Left lung (tissue), 4 donors: ENCODE measurements at regions not wholly inside any gene's neighbourhood (a gene's known extent, or its start where the extent isn't known, plus 50 kb on each side); places are given as distances from the start of the nearest gene placed in this dataset.

Source experiments
- ATAC-seq: fragments of 200-7000 bp; cut with Tn5 transposase; one replicate; pipeline ENCODE4 v1.9.1; 2020; ENCODE audit warnings: moderate library complexity
- DNase-seq, 4 donors: peaks; one replicate each; pipeline ENCODE4 v3.0.0-alpha.2; 2013 to 2020
- H3K27ac ChIP-seq, 2 donors: fragments of 200-600 bp; sonication (generic) in 1 of 2; one replicate each; pipeline versions ENCODE4 v1.5.0 to v1.8.0; 2020 to 2021
- H3K27me3 ChIP-seq, 2 donors: fragments of 200-600 bp; sonication (generic) in 1 of 2; one replicate each; pipeline versions ENCODE4 v1.5.0 to v1.8.0; 2020 to 2021
- H3K36me3 ChIP-seq, 2 donors: fragments of 200-600 bp; sonication (generic) in 1 of 2; one replicate each; pipeline versions ENCODE4 v1.5.0 to v1.8.0; 2020 to 2021
- H3K4me1 ChIP-seq, 2 donors: fragments of 200-600 bp; one replicate each; pipeline ENCODE4 v1.8.0; 2021
- H3K4me3 ChIP-seq, 2 donors: fragments of 200-600 bp; sonication (generic) in 1 of 2; one replicate each; pipeline versions ENCODE4 v1.5.0 to v1.8.0; 2020 to 2021; ENCODE audit warnings: mild to moderate bottlenecking in 1 of 2
- H3K9me3 ChIP-seq, 2 donors: fragments of 200-600 bp; sonication (generic) in 1 of 2; one replicate each; pipeline versions ENCODE4 v1.5.0 to v1.8.0; 2020 to 2021
- intact Hi-C, 2 donors: fragments of 100-400 bp; cut with DNase I; formaldehyde crosslinking; loops; one replicate each; pipeline versions ENCODE4 v1.11.2 to v1.14.2; 2022
- TF ChIP-seq, protein P1 (sequence below), 2 donors: fragments of 200-600 bp; sonication (generic) in 1 of 2; IDR thresholded peaks; one replicate each; pipeline versions ENCODE4 v1.5.0 to v1.8.0; 2021; ENCODE audit warnings: antibody characterized with exemption in 2 of 2
- donor health status: DM: no; HTN: yes; CAD: no.
- donor health status: DM: no; HTN: no; CAD: no.

DNA sequence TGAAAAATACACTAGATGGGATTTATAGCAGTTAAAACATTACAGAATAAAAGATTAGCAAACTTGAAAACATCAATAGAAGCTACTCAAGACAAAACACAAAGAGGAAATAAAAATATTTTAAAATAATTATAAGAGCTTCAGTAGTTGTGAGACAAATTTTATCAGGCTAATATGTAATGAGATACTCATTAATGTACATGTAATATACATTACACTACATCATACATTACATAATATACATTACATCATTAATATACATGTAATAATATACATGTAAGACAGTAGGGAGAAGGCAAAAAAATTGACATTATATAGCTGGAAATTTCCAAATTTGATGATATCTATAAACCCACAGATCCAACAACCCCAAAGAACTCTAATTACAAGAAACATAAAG lies 249.4 kb upstream of the HMGA2 start:
- Histone ChIP-seq H3K27ac (no peak overlapping the region), H3K27me3 (no peaks in the 10 kb centered on the region), H3K36me3 (no peaks in the 10 kb centered on the region), H3K4me3 (no peak overlapping the region), H3K4me1 (no peaks in the 10 kb centered on the region), H3K9me3 (peaks cover 0 to 23% of the 10 kb centered on the region in 2 donors)
- DNase-seq = no peak
- ATAC-seq = no peak
- TF ChIP-seq, protein P1, sequence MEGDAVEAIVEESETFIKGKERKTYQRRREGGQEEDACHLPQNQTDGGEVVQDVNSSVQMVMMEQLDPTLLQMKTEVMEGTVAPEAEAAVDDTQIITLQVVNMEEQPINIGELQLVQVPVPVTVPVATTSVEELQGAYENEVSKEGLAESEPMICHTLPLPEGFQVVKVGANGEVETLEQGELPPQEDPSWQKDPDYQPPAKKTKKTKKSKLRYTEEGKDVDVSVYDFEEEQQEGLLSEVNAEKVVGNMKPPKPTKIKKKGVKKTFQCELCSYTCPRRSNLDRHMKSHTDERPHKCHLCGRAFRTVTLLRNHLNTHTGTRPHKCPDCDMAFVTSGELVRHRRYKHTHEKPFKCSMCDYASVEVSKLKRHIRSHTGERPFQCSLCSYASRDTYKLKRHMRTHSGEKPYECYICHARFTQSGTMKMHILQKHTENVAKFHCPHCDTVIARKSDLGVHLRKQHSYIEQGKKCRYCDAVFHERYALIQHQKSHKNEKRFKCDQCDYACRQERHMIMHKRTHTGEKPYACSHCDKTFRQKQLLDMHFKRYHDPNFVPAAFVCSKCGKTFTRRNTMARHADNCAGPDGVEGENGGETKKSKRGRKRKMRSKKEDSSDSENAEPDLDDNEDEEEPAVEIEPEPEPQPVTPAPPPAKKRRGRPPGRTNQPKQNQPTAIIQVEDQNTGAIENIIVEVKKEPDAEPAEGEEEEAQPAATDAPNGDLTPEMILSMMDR (IDR thresholded peaks at IDR 0.05) = no peak
- intact Hi-C loops = no loop called here

DNA sequence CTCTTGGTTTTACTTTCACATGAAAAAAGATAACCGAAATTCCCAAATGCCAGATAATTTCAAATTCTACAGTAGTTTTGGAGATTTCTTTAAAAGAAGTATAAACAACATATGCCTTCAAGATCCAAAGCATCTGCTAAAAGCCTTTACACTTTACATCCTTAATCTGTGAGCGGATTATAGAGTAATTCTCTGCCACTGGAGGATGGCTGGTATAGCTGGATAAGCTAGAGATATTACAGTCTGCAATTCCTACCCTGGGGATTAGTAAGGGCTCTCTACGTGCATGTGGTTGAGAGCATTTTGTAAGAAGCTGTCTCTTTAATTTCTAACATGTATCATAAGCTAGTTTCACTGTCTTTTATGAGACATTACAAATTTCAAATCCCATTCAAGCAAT lies 240.3 kb upstream of the HMGA2 start:
- Histone ChIP-seq H3K27ac (no peak overlapping the region), H3K4me1 (no peaks in the 10 kb centered on the region), H3K36me3 (no peaks in the 10 kb centered on the region), H3K9me3 (no peaks in the 10 kb centered on the region), H3K4me3 (no peak overlapping the region), H3K27me3 (no peaks in the 10 kb centered on the region)
- intact Hi-C loops = no loop called here
- ATAC-seq = no peak
- no peak for DNase-seq
- TF ChIP-seq, protein P1 (IDR thresholded peaks at IDR 0.05) = no peak

DNA sequence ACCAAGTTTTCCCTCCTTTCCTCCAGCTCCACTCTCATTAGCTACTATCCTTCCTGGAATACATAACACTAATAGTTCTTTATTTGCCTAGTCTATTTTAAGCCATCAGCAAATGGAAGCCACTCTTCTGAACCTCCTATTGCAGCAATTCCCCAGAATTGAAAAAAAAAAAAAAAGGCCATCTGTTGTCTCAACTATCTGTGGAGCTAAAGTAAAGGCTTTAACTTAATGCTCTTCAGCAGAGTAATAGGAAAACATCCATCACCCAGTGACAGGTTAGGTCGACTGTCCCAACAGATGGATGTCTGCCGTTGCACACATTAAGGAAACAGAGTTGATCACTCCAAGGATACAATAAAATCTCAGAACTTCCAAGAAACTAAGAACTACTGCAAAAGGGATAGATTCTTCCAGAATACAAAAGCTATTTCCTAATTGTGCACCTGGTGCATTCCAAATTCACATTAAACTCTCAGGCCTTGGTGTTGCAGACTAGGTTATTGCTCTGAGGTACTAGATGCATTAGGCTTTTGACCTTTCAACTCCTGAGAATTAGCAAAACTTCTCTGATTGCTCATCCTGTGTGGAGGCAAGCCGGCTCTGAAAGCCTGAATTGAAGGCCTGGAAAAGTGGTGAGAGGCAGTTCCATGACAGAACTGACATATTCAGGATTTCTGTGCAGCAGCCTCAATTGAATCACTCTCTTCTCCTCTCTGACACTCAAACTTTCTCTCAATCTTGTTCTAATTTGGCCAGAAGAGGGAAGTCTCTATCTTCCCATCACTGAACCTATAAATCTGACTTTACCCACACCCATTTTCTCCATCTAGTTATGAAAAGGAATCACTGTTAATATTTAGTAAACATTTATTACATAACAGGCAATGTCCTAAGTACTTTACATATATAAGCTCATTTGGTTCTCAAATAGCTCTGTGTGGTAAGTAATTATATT lies 238.4 kb upstream of the HMGA2 start:
- TF ChIP-seq, protein P1 (IDR thresholded peaks at IDR 0.05) = no peak
- H3K9me3 ChIP-seq = no peaks in the 10 kb centered on the region
- H3K4me3 ChIP-seq = no peak overlapping the region
- no peaks in the 10 kb centered on the region for H3K4me1 ChIP-seq
- DNase-seq (no peak), ATAC-seq (no peak)
- H3K27ac ChIP-seq = no peak overlapping the region
- H3K27me3 ChIP-seq = no peaks in the 10 kb centered on the region
- H3K36me3 ChIP-seq = no peaks in the 10 kb centered on the region
- intact Hi-C loops = no loop called here

DNA sequence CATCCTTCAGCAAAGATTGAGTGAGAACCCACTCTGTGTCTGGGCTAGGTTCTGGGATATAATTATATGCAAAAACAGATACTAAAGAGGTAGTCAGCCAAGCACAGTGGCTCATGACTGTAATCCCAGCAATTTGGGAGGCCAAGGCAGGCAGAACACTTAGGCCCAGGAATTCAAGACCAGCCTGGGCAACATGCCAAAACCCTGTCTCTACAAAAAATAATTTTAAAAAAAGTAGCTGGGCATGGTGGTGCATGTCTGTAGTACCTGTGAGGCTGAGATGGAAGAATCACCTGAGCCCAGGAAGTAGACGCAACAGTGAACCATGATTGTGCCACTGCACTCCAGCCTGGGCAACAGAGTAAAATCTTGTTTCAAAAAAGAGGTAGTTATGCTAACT lies 237.5 kb upstream of the HMGA2 start:
- ATAC-seq (no peak), DNase-seq (no peak)
- H3K27ac ChIP-seq = no peak overlapping the region
- TF ChIP-seq, protein P1 (IDR thresholded peaks at IDR 0.05) = no peak
- intact Hi-C loops = no loop called here
- H3K4me1 ChIP-seq = no peaks in the 10 kb centered on the region
- H3K9me3 ChIP-seq = no peaks in the 10 kb centered on the region
- no peaks in the 10 kb centered on the region for H3K36me3 ChIP-seq
- no peak overlapping the region for H3K4me3 ChIP-seq
- no peaks in the 10 kb centered on the region for H3K27me3 ChIP-seq

DNA sequence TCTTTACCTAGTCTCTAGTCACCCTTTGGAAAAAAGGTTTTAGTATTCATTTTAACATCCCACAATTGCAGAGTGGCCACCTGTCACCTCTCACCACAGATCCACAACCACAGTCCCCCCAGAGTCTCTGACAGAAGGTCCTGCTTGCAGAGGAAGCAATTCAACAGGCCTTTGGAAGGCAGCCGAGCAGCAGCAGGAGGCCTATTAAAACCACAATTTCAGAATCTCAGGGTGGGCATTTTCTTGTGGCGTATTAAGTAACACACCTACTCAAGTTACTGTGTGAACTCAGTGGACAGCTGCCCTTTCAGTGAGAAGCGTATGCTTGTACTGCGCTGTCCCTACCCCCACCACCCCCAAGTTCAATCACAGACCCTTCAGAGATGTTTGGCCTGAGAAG lies 234.0 kb upstream of the HMGA2 start:
- Histone ChIP-seq H3K27me3 (no peaks in the 10 kb centered on the region), H3K36me3 (no peaks in the 10 kb centered on the region), H3K27ac (no peak overlapping the region), H3K4me1 (no peaks in the 10 kb centered on the region), H3K4me3 (no peak overlapping the region), H3K9me3 (no peaks in the 10 kb centered on the region)
- DNase-seq (no peak), ATAC-seq (no peak)
- TF ChIP-seq, protein P1 (IDR thresholded peaks at IDR 0.05) = no peak
- intact Hi-C loops = no loop called here
